Vagina (tissue), 2 donors: ENCODE measurements at regions not wholly inside any gene's neighbourhood (a gene's known extent, or its start where the extent isn't known, plus 50 kb on each side); places are given as distances from the start of the nearest gene placed in this dataset.
A peak's percentile ranks its signal among the peaks of the same experiment; 100 is the strongest.
"Not testable (repeated sequence)": the region's sequence is repeated elsewhere in the genome, so short reads cannot be mapped to it uniquely, and the experiment has no call there.

Source experiments
- DNase-seq, 2 donors: peaks; one replicate each; pipeline ENCODE4 v3.0.0-alpha.2; 2017; ENCODE audit errors: extremely low spot score in 2 of 2
- H3K27ac ChIP-seq: fragments of 200-600 bp; sonication (generic); one replicate; pipeline ENCODE4 v1.5.1; 2019
- H3K27me3 ChIP-seq: fragments of 200-600 bp; sonication (generic); one replicate; pipeline ENCODE4 v1.5.1; 2019
- H3K36me3 ChIP-seq, 2 donors: fragments of 200-600 bp; sonication (generic); one replicate each; pipeline ENCODE4 v1.5.1; 2017 to 2019
- H3K4me1 ChIP-seq: fragments of 200-600 bp; sonication (generic); one replicate; pipeline ENCODE4 v1.5.1; 2019
- H3K4me3 ChIP-seq, 2 donors: fragments of 200-600 bp; sonication (generic); 1 replicate in 1 of 2; 2 replicates in 1 of 2; pipeline ENCODE4 v1.5.1; 2016 to 2019
- H3K9me3 ChIP-seq: fragments of 200-600 bp; sonication (generic); one replicate; pipeline ENCODE4 v1.5.1; 2019
- POLR2A ChIP-seq, 2 donors: fragments of 450-650 bp; IDR thresholded peaks; one replicate each; pipeline ENCODE4 v1.6.1; 2017; ENCODE audit warnings: antibody characterized with exemption in 2 of 2, mild to moderate bottlenecking in 2 of 2, moderate library complexity in 2 of 2
- POLR2AphosphoS5 ChIP-seq, 2 donors: sonication (generic); formaldehyde crosslinking; IDR thresholded peaks; one replicate each; pipeline ENCODE4 v1.9.0; 2017; ENCODE audit warnings: antibody characterized with exemption in 2 of 2, mild to moderate bottlenecking in 2 of 2, low read depth in 1 of 2; ENCODE audit not compliant: insufficient read depth in 1 of 2
- intact Hi-C: fragments of 100-400 bp; cut with DNase I; formaldehyde crosslinking; loops from one replicate; pipeline ENCODE4 v1.15.1; 2023
- TF ChIP-seq, protein P1 (sequence below), 3 experiments: fragments of 450-650 bp in 2 of 3; fragments of 200-600 bp in 1 of 3; sonication (generic) in 1 of 3; IDR thresholded peaks; one replicate each; pipeline ENCODE4 v1.5.1; 2017 to 2019; ENCODE audit warnings: antibody characterized with exemption in 3 of 3, mild to moderate bottlenecking in 2 of 3, moderate library complexity in 2 of 3

DNA sequence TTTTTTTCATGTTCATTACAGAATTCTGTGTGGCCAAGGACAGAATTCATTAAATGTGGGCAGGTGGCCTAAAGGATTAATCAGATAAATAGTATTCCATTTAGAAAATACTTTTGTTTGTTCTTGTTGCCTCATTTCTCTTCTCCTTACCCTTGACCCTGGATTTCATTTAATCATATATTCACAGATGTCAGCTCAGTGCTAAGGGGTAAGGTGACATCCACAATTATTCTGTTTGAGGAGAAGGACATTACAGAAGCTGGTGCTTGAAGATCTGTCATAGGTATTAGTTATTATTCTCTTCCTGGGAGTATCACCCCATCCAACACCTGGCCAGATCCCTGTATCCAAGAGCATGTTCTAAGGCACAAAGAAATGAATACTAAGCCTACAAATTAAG is 961.1 kb downstream of the XPNPEP1 start:
- Histone ChIP-seq H3K36me3 (no peaks in the 10 kb centered on the region), H3K4me3 (no peak overlapping the region), H3K27me3 (no peaks in the 10 kb centered on the region), H3K9me3 (no peaks in the 10 kb centered on the region), H3K4me1 (no peaks in the 10 kb centered on the region), H3K27ac (no peak overlapping the region)
- intact Hi-C loops, result no loop called here
- no peak for DNase-seq
- TF ChIP-seq, protein P1, sequence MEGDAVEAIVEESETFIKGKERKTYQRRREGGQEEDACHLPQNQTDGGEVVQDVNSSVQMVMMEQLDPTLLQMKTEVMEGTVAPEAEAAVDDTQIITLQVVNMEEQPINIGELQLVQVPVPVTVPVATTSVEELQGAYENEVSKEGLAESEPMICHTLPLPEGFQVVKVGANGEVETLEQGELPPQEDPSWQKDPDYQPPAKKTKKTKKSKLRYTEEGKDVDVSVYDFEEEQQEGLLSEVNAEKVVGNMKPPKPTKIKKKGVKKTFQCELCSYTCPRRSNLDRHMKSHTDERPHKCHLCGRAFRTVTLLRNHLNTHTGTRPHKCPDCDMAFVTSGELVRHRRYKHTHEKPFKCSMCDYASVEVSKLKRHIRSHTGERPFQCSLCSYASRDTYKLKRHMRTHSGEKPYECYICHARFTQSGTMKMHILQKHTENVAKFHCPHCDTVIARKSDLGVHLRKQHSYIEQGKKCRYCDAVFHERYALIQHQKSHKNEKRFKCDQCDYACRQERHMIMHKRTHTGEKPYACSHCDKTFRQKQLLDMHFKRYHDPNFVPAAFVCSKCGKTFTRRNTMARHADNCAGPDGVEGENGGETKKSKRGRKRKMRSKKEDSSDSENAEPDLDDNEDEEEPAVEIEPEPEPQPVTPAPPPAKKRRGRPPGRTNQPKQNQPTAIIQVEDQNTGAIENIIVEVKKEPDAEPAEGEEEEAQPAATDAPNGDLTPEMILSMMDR (IDR thresholded peaks at IDR 0.05), result no peak
- TF ChIP-seq POLR2A (IDR thresholded peaks at IDR 0.05) (no peak), POLR2AphosphoS5 (IDR thresholded peaks at IDR 0.05; ENCODE audit: insufficient read depth in 1 of 2, low read depth in 1 of 2) (no peak)

- no peaks in the 10 kb centered on the region for H3K9me3 ChIP-seq
- no peak for TF ChIP-seq POLR2A (IDR thresholded peaks at IDR 0.05)
- TF ChIP-seq POLR2AphosphoS5 (IDR thresholded peaks at IDR 0.05; ENCODE audit: insufficient read depth in 1 of 2, low read depth in 1 of 2), result no peak
- TF ChIP-seq, protein P1 (IDR thresholded peaks at IDR 0.05), result no peak
- H3K36me3 ChIP-seq, result no peaks in the 10 kb centered on the region
- intact Hi-C loops, result no loop called here
- H3K27me3 ChIP-seq, result no peaks in the 10 kb centered on the region
- DNase-seq, result no peak
- no peaks in the 10 kb centered on the region for H3K4me1 ChIP-seq
- no peak overlapping the region for H3K27ac ChIP-seq
- H3K4me3 ChIP-seq, result no peak overlapping the region
Observed at GRCh38 chr10:108957681-108958080, 965.6 kb downstream of the XPNPEP1 start.

- Histone ChIP-seq H3K27ac (no peak overlapping the region), H3K4me3 (no peak overlapping the region), H3K27me3 (no peaks in the 10 kb centered on the region), H3K36me3 (no peaks in the 10 kb centered on the region), H3K4me1 (no peaks in the 10 kb centered on the region), H3K9me3 (no peaks in the 10 kb centered on the region)
- TF ChIP-seq, protein P1 (IDR thresholded peaks at IDR 0.05), result no peak
- no peak for TF ChIP-seq POLR2AphosphoS5 (IDR thresholded peaks at IDR 0.05; ENCODE audit: insufficient read depth in 1 of 2, low read depth in 1 of 2)
- TF ChIP-seq POLR2A (IDR thresholded peaks at IDR 0.05), result no peak
- DNase-seq, result no peak
- intact Hi-C loops, result no loop called here
Observed at GRCh38 chr10:108956149-108956548, 967.2 kb downstream of the XPNPEP1 start.

- H3K36me3 ChIP-seq, H3K27ac ChIP-seq, H3K4me3 ChIP-seq, H3K4me1 ChIP-seq, H3K27me3 ChIP-seq, DNase-seq, H3K9me3 ChIP-seq, intact Hi-C loops: not testable (repeated sequence)
Observed at GRCh38 chr10:108920029-108920428, 1003.3 kb downstream of the XPNPEP1 start.

DNA sequence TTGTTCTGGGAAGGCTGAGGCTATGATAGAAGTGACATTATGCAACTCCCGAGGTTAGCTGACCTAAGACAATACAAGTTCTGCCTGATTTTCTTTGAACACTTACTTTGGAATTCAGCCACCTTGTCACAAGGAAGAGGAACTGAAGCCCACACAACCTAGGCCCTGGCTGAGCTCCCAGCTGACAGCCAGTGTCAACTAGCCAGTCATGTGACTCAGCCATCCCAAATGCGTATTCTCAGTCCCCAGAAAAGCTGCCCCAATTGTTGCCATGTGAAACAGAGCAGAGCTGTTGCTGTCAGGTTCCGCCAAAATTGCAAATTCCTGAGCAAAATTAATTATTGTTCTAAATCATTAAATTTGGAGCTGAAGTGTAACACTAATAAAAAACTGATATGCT is 1010.0 kb downstream of the XPNPEP1 start:
- H3K36me3 ChIP-seq, result no peaks in the 10 kb centered on the region
- H3K4me3 ChIP-seq, result no peak overlapping the region
- H3K27ac ChIP-seq, result no peak overlapping the region
- no peak for DNase-seq
- H3K9me3 ChIP-seq, result no peaks in the 10 kb centered on the region
- no peaks in the 10 kb centered on the region for H3K4me1 ChIP-seq
- TF ChIP-seq POLR2AphosphoS5 (IDR thresholded peaks at IDR 0.05; ENCODE audit: insufficient read depth in 1 of 2, low read depth in 1 of 2), result no peak
- no peaks in the 10 kb centered on the region for H3K27me3 ChIP-seq
- intact Hi-C loops, result no loop called here

DNA sequence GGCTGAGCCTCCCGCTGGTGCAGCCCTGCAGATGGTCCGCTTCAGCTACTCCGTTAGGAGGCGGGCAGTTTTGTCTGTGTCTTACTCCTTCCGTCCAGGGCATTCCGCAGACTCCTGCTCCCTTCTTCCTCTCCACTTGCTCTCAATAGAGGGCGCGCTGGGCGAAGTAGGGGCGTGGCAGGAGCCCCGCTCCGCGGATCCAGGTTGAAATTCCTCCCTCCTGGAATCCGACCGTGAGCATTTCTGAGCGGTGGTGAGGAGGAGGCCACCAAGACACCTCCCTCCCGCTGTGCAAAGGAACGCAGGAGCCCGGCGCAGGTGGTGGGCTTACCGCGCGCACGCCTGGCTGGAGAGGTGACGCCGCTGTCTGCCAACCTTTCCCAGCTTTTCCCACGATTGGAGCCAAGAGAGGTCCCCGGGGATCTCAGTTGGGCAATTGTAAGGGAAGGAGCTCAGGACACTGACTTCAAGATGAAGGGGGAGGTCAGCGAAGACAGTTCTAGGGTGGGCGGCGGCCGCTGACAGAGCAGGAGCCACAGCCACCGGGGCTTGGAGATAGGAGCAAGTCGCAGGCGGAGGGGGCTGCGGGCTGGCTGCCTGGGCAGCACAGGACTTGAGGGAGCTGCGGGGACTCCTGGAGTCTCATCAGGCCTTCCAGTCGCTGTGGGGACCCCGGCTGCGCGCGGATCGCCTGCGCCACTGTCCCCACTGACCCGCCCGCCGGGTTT is 1011.3 kb downstream of the XPNPEP1 start:
- Histone ChIP-seq H3K27ac (no peak overlapping the region), H3K9me3 (no peaks in the 10 kb centered on the region), H3K4me3 (peak overlapping the region in 1 of 2 donors; percentile 21), H3K36me3 (no peaks in the 10 kb centered on the region), H3K4me1 (no peaks in the 10 kb centered on the region), H3K27me3 (no peaks in the 10 kb centered on the region)
- intact Hi-C loops, result no loop called here
- DNase-seq, result no peak
- TF ChIP-seq, protein P1 (IDR thresholded peaks at IDR 0.05), result no peak
- TF ChIP-seq POLR2AphosphoS5 (IDR thresholded peaks at IDR 0.05; ENCODE audit: insufficient read depth in 1 of 2, low read depth in 1 of 2) (no peak), POLR2A (IDR thresholded peaks at IDR 0.05) (no peak)
